ENCODE measurements at regions not wholly inside any gene's neighbourhood (a gene's known extent, or its start where the extent isn't known, plus 50 kb on each side); places are given as distances from the start of the nearest gene placed in this dataset.

DNA sequence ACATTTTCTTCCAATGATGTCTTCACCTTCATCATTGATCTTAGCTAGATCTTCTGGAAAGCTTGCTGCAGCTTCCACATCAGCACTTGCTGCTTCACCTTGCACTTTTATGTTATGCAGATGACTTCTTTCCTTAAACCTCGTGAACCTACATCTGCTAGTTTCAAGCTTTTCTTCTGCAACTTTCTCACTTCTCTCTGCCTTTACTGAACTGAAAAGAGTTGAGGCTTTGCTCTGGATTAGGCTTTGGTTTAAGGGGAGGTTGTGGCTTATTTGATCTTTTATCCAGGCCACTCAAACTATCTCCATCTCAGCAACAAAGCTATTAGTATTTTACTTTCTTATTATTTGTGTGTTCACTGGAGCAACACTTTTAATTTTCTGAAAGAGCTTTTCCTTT, 125.5 kb upstream of the POM121L12 start:
- H3K4me3 Mint-ChIP-seq = no peak overlapping the region
- H3K9me3 ChIP-seq = no peaks in the 10 kb centered on the region
- H3K27me3 Mint-ChIP-seq = no peaks in the 10 kb centered on the region
- no peaks in the 10 kb centered on the region for H3K36me3 Mint-ChIP-seq
- ChIA-PET CTCF (no interaction called here), POLR2A (no interaction called here)
- DNase-seq (no peak), ATAC-seq (replicated peaks in 1 of 4) (no peak)
- no peaks in the 10 kb centered on the region for H3K4me1 Mint-ChIP-seq
- H3K9me3 Mint-ChIP-seq = peaks cover 12 to 35% (median 20%) of the 10 kb centered on the region in 3 donors
- no peak overlapping the region for H3K27ac Mint-ChIP-seq
- WGBS (ENCODE audit: insufficient coverage) = no CpG with 5 or more reads among the region's 1 CpG
- no peak overlapping the region for H3K27ac ChIP-seq (ENCODE audit: low read length)
- no peak overlapping the region for H3K4me3 ChIP-seq (ENCODE audit: control insufficient read depth in 1 of 2, extremely low read depth in 1 of 2, low read length in 1 of 2)
- no peaks in the 10 kb centered on the region for H3K27me3 ChIP-seq (replicated peaks in 1 of 2; ENCODE audit: control insufficient read depth in 2 of 2, extremely low read depth in 1 of 2, insufficient read depth in 2 of 2, low read length in 1 of 2)
- no peaks in the 10 kb centered on the region for H3K4me1 ChIP-seq (ENCODE audit: control insufficient read depth in 1 of 2, extremely low read depth in 1 of 2, insufficient read depth in 2 of 2, low read length in 2 of 2)
- no peaks in the 10 kb centered on the region for H3K36me3 ChIP-seq (ENCODE audit: control insufficient read depth in 2 of 2, extremely low read depth in 1 of 2, insufficient read depth in 1 of 2, low read length in 1 of 2)

DNA sequence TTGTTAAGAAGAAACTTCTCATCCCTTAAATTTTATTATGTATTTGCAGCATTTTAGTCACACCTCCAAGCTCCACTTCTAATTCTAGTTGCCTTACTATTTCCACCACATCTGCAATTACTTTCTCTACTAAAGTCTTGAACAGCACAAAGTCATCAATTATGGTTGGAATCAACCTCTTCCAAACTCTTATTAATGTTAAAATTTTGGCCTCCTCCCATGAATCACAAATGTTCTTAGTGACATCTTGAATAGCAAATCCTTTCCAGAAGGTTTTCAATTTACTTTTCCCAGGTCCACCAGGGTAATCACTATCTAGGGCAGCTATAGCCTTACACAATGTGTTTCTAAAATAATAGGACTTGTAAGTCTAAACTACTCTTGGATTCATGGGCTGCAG, 126.3 kb upstream of the POM121L12 start:
- ATAC-seq (replicated peaks in 1 of 4) (no peak), DNase-seq (no peak)
- Mint-ChIP-seq H3K4me1 (no peaks in the 10 kb centered on the region), H3K27me3 (no peaks in the 10 kb centered on the region), H3K36me3 (no peaks in the 10 kb centered on the region), H3K9me3 (peaks cover 11 to 29% (median 19%) of the 10 kb centered on the region in 3 donors), H3K27ac (no peak overlapping the region), H3K4me3 (no peak overlapping the region)
- no peaks in the 10 kb centered on the region for H3K27me3 ChIP-seq (replicated peaks in 1 of 2; ENCODE audit: control insufficient read depth in 2 of 2, extremely low read depth in 1 of 2, insufficient read depth in 2 of 2, low read length in 1 of 2)
- ChIA-PET POLR2A (no interaction called here), CTCF (no interaction called here)
- H3K4me3 ChIP-seq (ENCODE audit: control insufficient read depth in 1 of 2, extremely low read depth in 1 of 2, low read length in 1 of 2) = no peak overlapping the region
- H3K4me1 ChIP-seq (ENCODE audit: control insufficient read depth in 1 of 2, extremely low read depth in 1 of 2, insufficient read depth in 2 of 2, low read length in 2 of 2) = no peaks in the 10 kb centered on the region
- no peaks in the 10 kb centered on the region for H3K9me3 ChIP-seq
- no peak overlapping the region for H3K27ac ChIP-seq (ENCODE audit: low read length)
- H3K36me3 ChIP-seq (ENCODE audit: control insufficient read depth in 2 of 2, extremely low read depth in 1 of 2, insufficient read depth in 1 of 2, low read length in 1 of 2) = no peaks in the 10 kb centered on the region

DNA sequence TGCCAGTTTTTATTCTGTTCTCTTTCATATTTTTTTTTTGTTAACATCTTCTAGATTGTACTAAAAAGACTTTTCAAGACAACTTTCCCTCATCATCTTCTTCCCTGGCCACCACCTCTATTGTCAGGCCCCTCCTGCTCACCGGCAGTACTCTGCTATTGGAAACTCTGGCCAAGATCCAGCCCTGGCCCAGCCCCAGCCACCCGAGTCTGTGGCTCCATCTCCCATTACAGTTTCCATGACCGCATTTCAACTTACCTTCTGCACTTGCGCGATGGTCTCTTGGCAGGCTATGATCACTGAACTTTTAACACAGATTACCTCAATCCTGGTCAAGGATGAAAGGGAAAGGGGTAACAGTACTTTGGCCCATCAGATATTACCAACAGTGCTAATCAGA, 137.7 kb upstream of the POM121L12 start:
- Histone ChIP-seq H3K27ac (ENCODE audit: low read length) (no peak overlapping the region), H3K36me3 (ENCODE audit: control insufficient read depth in 2 of 2, extremely low read depth in 1 of 2, insufficient read depth in 1 of 2, low read length in 1 of 2) (no peaks in the 10 kb centered on the region), H3K4me1 (ENCODE audit: control insufficient read depth in 1 of 2, extremely low read depth in 1 of 2, insufficient read depth in 2 of 2, low read length in 2 of 2) (no peaks in the 10 kb centered on the region), H3K27me3 (replicated peaks in 1 of 2; ENCODE audit: control insufficient read depth in 2 of 2, extremely low read depth in 1 of 2, insufficient read depth in 2 of 2, low read length in 1 of 2) (no peaks in the 10 kb centered on the region), H3K9me3 (no peaks in the 10 kb centered on the region), H3K4me3 (ENCODE audit: control insufficient read depth in 1 of 2, extremely low read depth in 1 of 2, low read length in 1 of 2) (no peak overlapping the region)
- Mint-ChIP-seq H3K36me3 (no peaks in the 10 kb centered on the region), H3K27ac (no peak overlapping the region), H3K9me3 (peaks cover 9 to 18% (median 16%) of the 10 kb centered on the region in 3 donors), H3K4me3 (no peak overlapping the region), H3K27me3 (no peaks in the 10 kb centered on the region), H3K4me1 (no peaks in the 10 kb centered on the region)
- ChIA-PET POLR2A (interaction anchor here in 1 of 2 donors (0.6 kb wide), 1 partner anchor 855 kb away, joined by 3 read pairs; no protein-coding TSS in a partner anchor), CTCF (no interaction called here)
- 100% methylated on average over 1 of the region's 5 CpGs for WGBS (ENCODE audit: insufficient coverage)
- no peak for DNase-seq
- no peak for ATAC-seq (replicated peaks in 1 of 4)

DNA sequence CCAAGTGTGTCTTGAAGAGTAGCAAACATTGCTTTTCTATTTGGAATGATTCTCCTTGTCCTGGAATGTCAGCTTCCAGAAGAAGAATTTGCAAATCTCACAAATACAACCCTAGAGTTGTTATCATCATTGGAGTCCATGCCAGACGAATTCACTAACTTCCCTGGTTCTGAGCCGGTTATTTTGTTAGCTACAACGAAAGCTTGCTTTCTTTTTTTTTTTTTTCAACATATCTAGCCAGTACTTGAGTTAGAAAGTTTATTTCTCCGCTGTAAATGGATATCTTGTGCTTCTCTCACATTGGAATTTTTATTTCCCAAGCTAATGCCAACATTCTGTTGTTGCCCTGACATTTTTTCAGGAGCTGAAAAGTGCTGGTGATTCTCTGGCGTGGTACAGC, 138.1 kb upstream of the POM121L12 start:
- ChIA-PET POLR2A (interaction anchor here in 1 of 2 donors (0.6 kb wide), 1 partner anchor 856 kb away, joined by 3 read pairs; no protein-coding TSS in a partner anchor), CTCF (no interaction called here)
- Histone ChIP-seq H3K36me3 (ENCODE audit: control insufficient read depth in 2 of 2, extremely low read depth in 1 of 2, insufficient read depth in 1 of 2, low read length in 1 of 2) (no peaks in the 10 kb centered on the region), H3K4me1 (ENCODE audit: control insufficient read depth in 1 of 2, extremely low read depth in 1 of 2, insufficient read depth in 2 of 2, low read length in 2 of 2) (no peaks in the 10 kb centered on the region), H3K27ac (ENCODE audit: low read length) (no peak overlapping the region), H3K9me3 (no peaks in the 10 kb centered on the region), H3K27me3 (replicated peaks in 1 of 2; ENCODE audit: control insufficient read depth in 2 of 2, extremely low read depth in 1 of 2, insufficient read depth in 2 of 2, low read length in 1 of 2) (no peaks in the 10 kb centered on the region), H3K4me3 (ENCODE audit: control insufficient read depth in 1 of 2, extremely low read depth in 1 of 2, low read length in 1 of 2) (no peak overlapping the region)
- Mint-ChIP-seq H3K9me3 (peaks cover 9 to 19% (median 17%) of the 10 kb centered on the region in 3 donors), H3K27ac (no peak overlapping the region), H3K36me3 (no peaks in the 10 kb centered on the region), H3K4me1 (no peaks in the 10 kb centered on the region), H3K4me3 (no peak overlapping the region), H3K27me3 (no peaks in the 10 kb centered on the region)
- DNase-seq (no peak), ATAC-seq (replicated peaks in 1 of 4) (no peak)
- no CpG with 5 or more reads among the region's 5 CpGs for WGBS (ENCODE audit: insufficient coverage)

DNA sequence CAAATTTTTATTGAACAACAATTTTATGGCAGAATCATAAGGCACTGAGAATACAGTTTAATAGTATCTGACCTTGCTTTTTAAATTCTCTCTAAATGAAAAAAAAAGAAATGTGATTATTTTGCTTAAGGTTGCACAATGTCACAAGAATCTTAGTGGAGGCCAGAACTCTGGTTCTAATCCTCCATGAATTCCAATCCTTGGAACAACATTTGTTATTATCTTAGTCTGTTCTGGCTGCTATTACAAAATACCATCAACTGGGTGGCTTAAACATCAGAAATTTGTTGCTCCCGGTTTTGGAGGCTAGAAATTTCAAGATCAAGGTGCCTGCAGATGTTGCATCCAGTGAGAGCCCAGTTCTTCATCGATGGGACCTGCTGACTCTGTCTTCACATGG, 158.2 kb upstream of the POM121L12 start:
- WGBS (ENCODE audit: insufficient coverage) = 20% methylated on average over 1 of the region's 2 CpGs

DNA sequence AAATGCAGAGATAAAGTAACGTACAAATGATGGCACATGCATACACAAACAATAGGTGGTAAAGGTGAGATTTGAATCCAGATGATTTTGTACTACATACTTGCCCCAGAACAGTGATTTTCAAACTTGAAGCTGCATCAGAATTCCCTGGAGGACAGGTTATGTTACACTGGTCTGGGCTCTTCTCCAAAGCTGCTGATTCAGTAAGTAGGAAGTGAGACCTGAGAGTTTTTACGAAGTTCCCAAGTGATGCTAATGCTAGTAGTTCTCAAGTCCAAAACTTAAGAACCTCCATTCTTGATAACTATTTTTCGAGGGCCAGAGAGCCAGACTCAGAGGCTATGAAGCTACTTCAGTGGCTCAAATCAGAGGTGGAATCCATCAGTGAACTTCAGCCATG, 159.0 kb upstream of the POM121L12 start:
- H3K27me3 ChIP-seq (replicated peaks in 1 of 2; ENCODE audit: control insufficient read depth in 2 of 2, extremely low read depth in 1 of 2, insufficient read depth in 2 of 2, low read length in 1 of 2) = no peaks in the 10 kb centered on the region
- no peaks in the 10 kb centered on the region for H3K4me1 ChIP-seq (ENCODE audit: control insufficient read depth in 1 of 2, extremely low read depth in 1 of 2, insufficient read depth in 2 of 2, low read length in 2 of 2)
- H3K36me3 ChIP-seq (ENCODE audit: control insufficient read depth in 2 of 2, extremely low read depth in 1 of 2, insufficient read depth in 1 of 2, low read length in 1 of 2) = no peaks in the 10 kb centered on the region
- Mint-ChIP-seq H3K9me3 (peaks cover 22 to 45% (median 28%) of the 10 kb centered on the region in 3 donors), H3K27ac (no peak overlapping the region), H3K4me1 (no peaks in the 10 kb centered on the region), H3K36me3 (no peaks in the 10 kb centered on the region), H3K27me3 (no peaks in the 10 kb centered on the region), H3K4me3 (no peak overlapping the region)
- no peak overlapping the region for H3K4me3 ChIP-seq (ENCODE audit: control insufficient read depth in 1 of 2, extremely low read depth in 1 of 2, low read length in 1 of 2)
- H3K9me3 ChIP-seq = no peaks in the 10 kb centered on the region
- DNase-seq (no peak), ATAC-seq (replicated peaks in 1 of 4) (no peak)
- POLR2A ChIA-PET = no interaction called here
- CTCF ChIA-PET = no interaction called here
- H3K27ac ChIP-seq (ENCODE audit: low read length) = no peak overlapping the region
- WGBS (ENCODE audit: insufficient coverage) = 67% methylated on average over 1 of the region's 3 CpGs

More for the DNA sequence above, 158.2 kb upstream of the POM121L12 start:
- H3K27ac ChIP-seq (ENCODE audit: low read length) = no peak overlapping the region
- Mint-ChIP-seq H3K4me3 (no peak overlapping the region), H3K27ac (no peak overlapping the region), H3K36me3 (no peaks in the 10 kb centered on the region), H3K4me1 (no peaks in the 10 kb centered on the region), H3K9me3 (peaks cover 16 to 39% (median 27%) of the 10 kb centered on the region in 3 donors), H3K27me3 (no peaks in the 10 kb centered on the region)
- no peaks in the 10 kb centered on the region for H3K36me3 ChIP-seq (ENCODE audit: control insufficient read depth in 2 of 2, extremely low read depth in 1 of 2, insufficient read depth in 1 of 2, low read length in 1 of 2)
- ChIA-PET POLR2A (no interaction called here), CTCF (no interaction called here)
- DNase-seq = no peak
- no peaks in the 10 kb centered on the region for H3K4me1 ChIP-seq (ENCODE audit: control insufficient read depth in 1 of 2, extremely low read depth in 1 of 2, insufficient read depth in 2 of 2, low read length in 2 of 2)
- H3K27me3 ChIP-seq (replicated peaks in 1 of 2; ENCODE audit: control insufficient read depth in 2 of 2, extremely low read depth in 1 of 2, insufficient read depth in 2 of 2, low read length in 1 of 2) = no peaks in the 10 kb centered on the region
- no peaks in the 10 kb centered on the region for H3K9me3 ChIP-seq
- no peak overlapping the region for H3K4me3 ChIP-seq (ENCODE audit: control insufficient read depth in 1 of 2, extremely low read depth in 1 of 2, low read length in 1 of 2)
- ATAC-seq (replicated peaks in 1 of 4) = no peak

DNA sequence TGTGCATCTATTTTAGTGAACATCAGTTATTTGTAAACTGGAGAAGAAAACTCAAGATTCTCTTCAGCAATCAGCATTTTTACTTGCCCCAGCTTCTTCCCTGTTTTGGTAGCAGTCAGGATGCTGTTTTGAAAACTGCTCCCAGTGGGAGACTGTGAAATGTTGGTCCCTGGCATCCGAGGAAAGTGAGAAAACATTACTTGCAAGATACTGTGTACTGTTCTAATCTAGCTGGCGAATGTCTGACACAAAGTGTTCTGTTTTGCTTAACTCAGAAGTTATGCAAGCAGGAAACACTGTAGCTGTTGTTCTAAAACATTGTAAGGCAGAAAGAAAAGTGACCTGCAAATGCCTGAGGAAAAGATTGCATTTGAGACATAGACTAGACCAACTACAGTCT, 171.8 kb upstream of the POM121L12 start:
- ATAC-seq (replicated peaks in 1 of 4) (no peak), DNase-seq (no peak)
- Mint-ChIP-seq H3K27me3 (no peaks in the 10 kb centered on the region), H3K4me3 (no peak overlapping the region), H3K9me3 (peaks cover 9 to 36% (median 24%) of the 10 kb centered on the region in 3 donors), H3K36me3 (no peaks in the 10 kb centered on the region), H3K4me1 (no peaks in the 10 kb centered on the region), H3K27ac (no peak overlapping the region)
- Histone ChIP-seq H3K9me3 (no peaks in the 10 kb centered on the region), H3K4me3 (ENCODE audit: control insufficient read depth in 1 of 2, extremely low read depth in 1 of 2, low read length in 1 of 2) (no peak overlapping the region), H3K27ac (ENCODE audit: low read length) (no peak overlapping the region), H3K4me1 (ENCODE audit: control insufficient read depth in 1 of 2, extremely low read depth in 1 of 2, insufficient read depth in 2 of 2, low read length in 2 of 2) (no peaks in the 10 kb centered on the region), H3K27me3 (replicated peaks in 1 of 2; ENCODE audit: control insufficient read depth in 2 of 2, extremely low read depth in 1 of 2, insufficient read depth in 2 of 2, low read length in 1 of 2) (no peaks in the 10 kb centered on the region), H3K36me3 (ENCODE audit: control insufficient read depth in 2 of 2, extremely low read depth in 1 of 2, insufficient read depth in 1 of 2, low read length in 1 of 2) (no peaks in the 10 kb centered on the region)
- 14% methylated on average over 1 of the region's 2 CpGs for WGBS (ENCODE audit: insufficient coverage)
- ChIA-PET CTCF (no interaction called here), POLR2A (no interaction called here)
